ENCODE measurements at regions not wholly inside any gene's neighbourhood (a gene's known extent, or its start where the extent isn't known, plus 50 kb on each side); places are given as distances from the start of the nearest gene placed in this dataset.
"Not testable (repeated sequence)": the region's sequence is repeated elsewhere in the genome, so short reads cannot be mapped to it uniquely, and the experiment has no call there.

- no peak for DNase-seq
These were observed 480.0 kb upstream of the JAG1 start for GRCh38 chr20:11153819-11154218.

GRCh38 chr20:11155156-11155756, 481.5 kb upstream of the JAG1 start:
- no peak for DNase-seq

GRCh38 chr20:11156922-11157321, 483.1 kb upstream of the JAG1 start:
- no peak for DNase-seq

- no peak for DNase-seq
These were observed 484.3 kb upstream of the JAG1 start for GRCh38 chr20:11158146-11158545.

GRCh38 chr20:11158589-11158988, 484.8 kb upstream of the JAG1 start:
- no peak for DNase-seq

- no peak for DNase-seq
These were observed 485.9 kb upstream of the JAG1 start for GRCh38 chr20:11159728-11160127.

- DNase-seq, result no peak
These were observed 488.4 kb upstream of the JAG1 start for GRCh38 chr20:11162026-11162775.

GRCh38 chr20:11165789-11166188, 492.0 kb upstream of the JAG1 start:
- DNase-seq, result no peak

- DNase-seq, result no peak
These were observed 492.9 kb upstream of the JAG1 start for GRCh38 chr20:11166712-11167111.

- no peak for DNase-seq
These were observed 494.2 kb upstream of the JAG1 start for GRCh38 chr20:11168026-11168425.

- DNase-seq, result no peak
These were observed 496.2 kb upstream of the JAG1 start for GRCh38 chr20:11170025-11170424.

- no peak for DNase-seq
These were observed 496.8 kb upstream of the JAG1 start for GRCh38 chr20:11170565-11170964.

- no peak for DNase-seq
These were observed 499.1 kb upstream of the JAG1 start for GRCh38 chr20:11172881-11173280.

GRCh38 chr20:11173916-11174315, 500.1 kb upstream of the JAG1 start:
- DNase-seq, result no peak

- no peak for DNase-seq
These were observed 501.1 kb upstream of the JAG1 start for GRCh38 chr20:11174861-11175260.

- no peak for DNase-seq
These were observed 502.6 kb upstream of the JAG1 start for GRCh38 chr20:11176431-11176830.

GRCh38 chr20:11178946-11179654, 505.3 kb upstream of the JAG1 start:
- DNase-seq, result no peak

GRCh38 chr20:11180186-11180585, 506.4 kb upstream of the JAG1 start:
- DNase-seq, result no peak

- not testable (repeated sequence) for DNase-seq
These were observed 507.3 kb upstream of the JAG1 start for GRCh38 chr20:11181129-11181528.

GRCh38 chr20:11181966-11182365, 508.2 kb upstream of the JAG1 start:
- no peak for DNase-seq

GRCh38 chr20:11182720-11183119, 508.9 kb upstream of the JAG1 start:
- no peak for DNase-seq

GRCh38 chr20:11186301-11187008, 512.7 kb upstream of the JAG1 start:
- no peak for DNase-seq

- no peak for DNase-seq
These were observed 515.2 kb upstream of the JAG1 start for GRCh38 chr20:11188843-11189603.

Data from CD4-positive, alpha-beta T cell treated with Interleukin-17A for 4 hours (primary cell).